ENCODE measurements at regions not wholly inside any gene's neighbourhood (a gene's known extent, or its start where the extent isn't known, plus 50 kb on each side); places are given as distances from the start of the nearest gene placed in this dataset.

DNA sequence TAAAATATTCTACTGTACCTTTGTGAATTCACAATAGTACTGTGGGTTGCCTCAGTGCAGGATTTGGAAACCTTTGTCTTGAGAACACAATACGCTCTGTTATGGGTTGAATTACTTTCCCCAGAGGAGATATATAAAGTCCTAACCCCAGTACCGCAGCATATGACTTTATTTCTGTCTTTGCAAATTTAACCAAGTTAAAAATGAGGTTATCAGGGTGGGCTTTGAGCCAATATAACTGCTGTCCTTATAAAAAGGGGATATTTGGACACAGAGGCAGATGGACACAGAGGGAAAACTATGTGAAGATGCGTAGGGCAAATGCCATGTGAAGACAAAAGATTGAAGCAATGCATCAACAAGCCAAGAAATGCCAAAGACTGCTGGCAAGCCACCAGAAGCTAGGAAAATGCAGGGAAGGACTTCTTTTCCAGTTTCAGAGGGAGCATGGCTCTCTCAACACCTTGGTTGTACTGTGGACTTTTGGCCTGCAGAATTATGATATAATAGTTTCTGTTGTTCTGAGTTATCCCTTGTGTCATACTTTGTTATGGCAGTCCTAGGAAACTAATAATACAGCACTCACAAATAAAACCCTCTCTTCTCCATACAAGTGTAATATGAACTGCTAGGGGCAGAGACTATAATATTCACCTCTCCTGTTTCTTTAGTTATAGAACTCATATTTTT is 292.6 kb upstream of the SPTLC3 start:
- DNase-seq (no peak), ATAC-seq (ENCODE audit: insufficient read depth, low read depth) (no peak)
- Histone ChIP-seq H4K20me1 (ENCODE audit: insufficient read depth, low read length) (no peaks in the 10 kb centered on the region), H3K36me3 (ENCODE audit: insufficient read depth, low read length) (no peaks in the 10 kb centered on the region), H3K9ac (ENCODE audit: low read depth, low read length) (no peak overlapping the region), H3K4me3 (ENCODE audit: low read depth in 1 of 2, low read length in 2 of 2) (no peak overlapping the region), H3K27ac (ENCODE audit: low read length) (no peak overlapping the region), H2AFZ (ENCODE audit: low read depth, low read length) (no peak overlapping the region), H3K79me2 (ENCODE audit: insufficient read depth, low read length) (no peaks in the 10 kb centered on the region), H3K4me2 (ENCODE audit: insufficient read depth, low read length) (no peak overlapping the region), H3K4me1 (ENCODE audit: insufficient read depth, low read length) (no peaks in the 10 kb centered on the region), H3K9me3 (ENCODE audit: insufficient read depth, low read length, severe bottlenecking) (no peaks in the 10 kb centered on the region), H3K27me3 (ENCODE audit: insufficient read depth, low read length, poor library complexity) (peaks cover 6% of the 10 kb centered on the region)
- TF ChIP-seq CTCF (IDR thresholded peaks at IDR 0.05; ENCODE audit: borderline replicate concordance, extremely low read depth, low read length, poor library complexity, severe bottlenecking) (no peak), EZH2 (IDR thresholded peaks at IDR 0.05; ENCODE audit: borderline replicate concordance, low read depth, low read length, severe bottlenecking) (no peak)

DNA sequence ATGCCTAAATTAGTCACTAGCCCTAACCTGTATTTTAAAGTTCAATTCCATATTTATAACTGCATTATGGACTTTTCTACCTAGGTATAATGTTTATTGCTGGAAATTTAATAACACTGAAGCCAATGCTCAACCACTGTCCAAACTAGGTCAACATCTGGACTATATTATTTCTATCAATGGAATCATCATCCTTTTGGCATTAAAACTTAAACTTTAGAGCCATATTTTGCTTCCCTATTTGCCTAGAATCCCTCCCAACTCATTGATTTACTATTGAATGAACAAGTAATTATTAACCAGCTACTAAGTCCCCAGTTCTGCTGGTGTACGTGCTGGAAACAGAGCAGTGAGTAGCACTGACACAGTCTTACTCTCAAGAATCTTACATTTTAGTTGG is 291.7 kb upstream of the SPTLC3 start:
- H3K27me3 ChIP-seq (ENCODE audit: insufficient read depth, low read length, poor library complexity): peaks cover 6% of the 10 kb centered on the region
- no peaks in the 10 kb centered on the region for H3K36me3 ChIP-seq (ENCODE audit: insufficient read depth, low read length)
- no peaks in the 10 kb centered on the region for H3K9me3 ChIP-seq (ENCODE audit: insufficient read depth, low read length, severe bottlenecking)
- H3K79me2 ChIP-seq (ENCODE audit: insufficient read depth, low read length): no peaks in the 10 kb centered on the region
- no peaks in the 10 kb centered on the region for H3K4me1 ChIP-seq (ENCODE audit: insufficient read depth, low read length)
- no peak overlapping the region for H2AFZ ChIP-seq (ENCODE audit: low read depth, low read length)
- ATAC-seq (ENCODE audit: insufficient read depth, low read depth) (no peak), DNase-seq (no peak)
- H3K27ac ChIP-seq (ENCODE audit: low read length): no peak overlapping the region
- no peaks in the 10 kb centered on the region for H4K20me1 ChIP-seq (ENCODE audit: insufficient read depth, low read length)
- H3K4me2 ChIP-seq (ENCODE audit: insufficient read depth, low read length): no peak overlapping the region
- H3K4me3 ChIP-seq (ENCODE audit: low read depth in 1 of 2, low read length in 2 of 2): no peak overlapping the region
- H3K9ac ChIP-seq (ENCODE audit: low read depth, low read length): no peak overlapping the region
- TF ChIP-seq CTCF (IDR thresholded peaks at IDR 0.05; ENCODE audit: borderline replicate concordance, extremely low read depth, low read length, poor library complexity, severe bottlenecking): no peak
- no peak for TF ChIP-seq EZH2 (IDR thresholded peaks at IDR 0.05; ENCODE audit: borderline replicate concordance, low read depth, low read length, severe bottlenecking)

DNA sequence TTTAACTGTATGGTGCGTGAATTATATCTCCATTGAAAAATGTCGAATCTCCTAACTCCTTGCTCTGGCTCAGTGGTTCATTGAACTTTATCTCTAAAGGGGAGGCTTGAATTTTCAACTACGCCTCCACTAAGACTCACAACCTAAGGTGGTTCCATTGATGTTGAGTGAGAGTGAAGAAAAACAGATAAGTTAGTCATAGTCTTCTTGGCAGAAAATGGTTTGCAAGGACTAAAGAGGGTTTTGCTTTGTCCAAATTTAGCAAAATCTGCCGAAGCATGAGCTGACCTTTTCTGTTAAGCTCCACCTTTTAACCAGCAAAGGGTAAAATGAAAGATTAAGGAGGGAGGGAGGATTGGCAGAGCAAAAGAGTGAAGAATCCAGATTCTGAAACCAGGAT is 290.2 kb upstream of the SPTLC3 start:
- no peaks in the 10 kb centered on the region for H4K20me1 ChIP-seq (ENCODE audit: insufficient read depth, low read length)
- H3K27me3 ChIP-seq (ENCODE audit: insufficient read depth, low read length, poor library complexity): peaks cover 6% of the 10 kb centered on the region
- no peak overlapping the region for H3K27ac ChIP-seq (ENCODE audit: low read length)
- no peaks in the 10 kb centered on the region for H3K4me1 ChIP-seq (ENCODE audit: insufficient read depth, low read length)
- H2AFZ ChIP-seq (ENCODE audit: low read depth, low read length): no peak overlapping the region
- H3K9ac ChIP-seq (ENCODE audit: low read depth, low read length): no peak overlapping the region
- TF ChIP-seq CTCF (IDR thresholded peaks at IDR 0.05; ENCODE audit: borderline replicate concordance, extremely low read depth, low read length, poor library complexity, severe bottlenecking) (no peak), EZH2 (IDR thresholded peaks at IDR 0.05; ENCODE audit: borderline replicate concordance, low read depth, low read length, severe bottlenecking) (no peak)
- DNase-seq (no peak), ATAC-seq (ENCODE audit: insufficient read depth, low read depth) (no peak)
- H3K79me2 ChIP-seq (ENCODE audit: insufficient read depth, low read length): no peaks in the 10 kb centered on the region
- no peaks in the 10 kb centered on the region for H3K36me3 ChIP-seq (ENCODE audit: insufficient read depth, low read length)
- no peaks in the 10 kb centered on the region for H3K9me3 ChIP-seq (ENCODE audit: insufficient read depth, low read length, severe bottlenecking)
- H3K4me2 ChIP-seq (ENCODE audit: insufficient read depth, low read length): no peak overlapping the region
- H3K4me3 ChIP-seq (ENCODE audit: low read depth in 1 of 2, low read length in 2 of 2): no peak overlapping the region
